Mesothelial cell of epicardium (in vitro differentiated cells): ENCODE measurements at regions not wholly inside any gene's neighbourhood (a gene's known extent, or its start where the extent isn't known, plus 50 kb on each side); places are given as distances from the start of the nearest gene placed in this dataset.

Source experiments
- DNase-seq, 2 experiments: peaks; one replicate each; pipeline ENCODE4 v3.0.0; 2021; ENCODE audit warnings: low spot score in 2 of 2; ENCODE audit not compliant: unreplicated experiment in 2 of 2
- H3K27ac Mint-ChIP-seq: 2 replicates; pipeline ENCODE4 v1.8.0; 2021; ENCODE audit warnings: mixed read lengths
- H3K27me3 Mint-ChIP-seq: 2 replicates; pipeline ENCODE4 v1.8.0; 2021; ENCODE audit warnings: low read depth, mixed read lengths
- H3K36me3 Mint-ChIP-seq: 2 replicates; pipeline ENCODE4 v1.8.0; 2021; ENCODE audit warnings: mixed read lengths
- H3K4me1 Mint-ChIP-seq: 2 replicates; pipeline ENCODE4 v1.8.0; 2021; ENCODE audit warnings: mixed read lengths
- H3K4me3 Mint-ChIP-seq: 2 replicates; pipeline ENCODE4 v1.8.0; 2021; ENCODE audit warnings: mild to moderate bottlenecking, moderate library complexity, mixed read lengths
- H3K9me3 Mint-ChIP-seq: 2 replicates; pipeline ENCODE4 v1.8.0; 2021; ENCODE audit warnings: mixed read lengths
- CTCF ChIP-seq: fragments of 200-600 bp; sonication (generic); IDR thresholded peaks from one replicate; pipeline ENCODE4 v1.5.0; 2021; ENCODE audit warnings: antibody characterized with exemption; ENCODE audit not compliant: unreplicated experiment

GRCh38 chr13:83220241-83220640 is 662.0 kb downstream of the SLITRK1 start:
- Mint-ChIP-seq H3K27me3 (no peaks in the 10 kb centered on the region), H3K36me3 (no peaks in the 10 kb centered on the region), H3K4me3 (no peak overlapping the region), H3K4me1 (peaks cover 5% of the 10 kb centered on the region), H3K27ac (no peak overlapping the region), H3K9me3 (no peaks in the 10 kb centered on the region)
- TF ChIP-seq CTCF = no peak
- DNase-seq = no peak

GRCh38 chr13:83219832-83220231 is 662.4 kb downstream of the SLITRK1 start:
- Mint-ChIP-seq H3K4me3 (no peak overlapping the region), H3K27me3 (no peaks in the 10 kb centered on the region), H3K4me1 (peaks cover 5% of the 10 kb centered on the region), H3K27ac (no peak overlapping the region), H3K36me3 (no peaks in the 10 kb centered on the region), H3K9me3 (peaks cover 3% of the 10 kb centered on the region)
- no peak for TF ChIP-seq CTCF
- no peak for DNase-seq

- no peak overlapping the region for H3K4me3 Mint-ChIP-seq
- no peaks in the 10 kb centered on the region for H3K27me3 Mint-ChIP-seq
- no peak for TF ChIP-seq CTCF
- H3K9me3 Mint-ChIP-seq = peaks cover 26% of the 10 kb centered on the region
- H3K4me1 Mint-ChIP-seq = peaks cover 5% of the 10 kb centered on the region
- peaks cover 5% of the 10 kb centered on the region for H3K36me3 Mint-ChIP-seq
- H3K27ac Mint-ChIP-seq = no peak overlapping the region
- no peak for DNase-seq
These were observed 665.6 kb downstream of the SLITRK1 start for GRCh38 chr13:83216479-83217245.

- Mint-ChIP-seq H3K4me1 (peaks cover 5% of the 10 kb centered on the region), H3K27ac (no peak overlapping the region)
- DNase-seq = no peak
These were observed 666.6 kb downstream of the SLITRK1 start for GRCh38 chr13:83215627-83216026.

GRCh38 chr13:83214452-83214851 is 667.8 kb downstream of the SLITRK1 start:
- Mint-ChIP-seq H3K27ac (no peak overlapping the region), H3K36me3 (peaks cover 10% of the 10 kb centered on the region), H3K9me3 (peaks cover 41% of the 10 kb centered on the region), H3K4me3 (no peak overlapping the region), H3K4me1 (peaks cover 5% of the 10 kb centered on the region), H3K27me3 (no peaks in the 10 kb centered on the region)
- no peak for TF ChIP-seq CTCF
- DNase-seq = no peak

More at GRCh38 chr13:83215627-83216026, 666.6 kb downstream of the SLITRK1 start:
- no peak overlapping the region for H3K4me3 Mint-ChIP-seq
- TF ChIP-seq CTCF = no peak
- H3K9me3 Mint-ChIP-seq = peaks cover 33% of the 10 kb centered on the region
- peaks cover 7% of the 10 kb centered on the region for H3K36me3 Mint-ChIP-seq
- no peaks in the 10 kb centered on the region for H3K27me3 Mint-ChIP-seq
